MM.1S (cell line): ENCODE measurements at regions not wholly inside any gene's neighbourhood (a gene's known extent, or its start where the extent isn't known, plus 50 kb on each side); places are given as distances from the start of the nearest gene placed in this dataset.

Source experiments
- EZH2 ChIP-seq: fragments of 300-600 bp; sonication (generic); optimal IDR thresholded peaks from 2 replicates; pipeline ENCODE3; 2017; ENCODE audit warnings: low read depth, mild to moderate bottlenecking, antibody characterized with exemption, low read length, mixed read lengths
- TF ChIP-seq, protein P1 (sequence below): fragments of 300-600 bp; sonication (generic); IDR thresholded peaks from 2 replicates; pipeline ENCODE4 v1.5.1; 2016; ENCODE audit warnings: antibody characterized with exemption, low read length, mixed read lengths

GRCh38 chr12:58356794-58357193 lies 415.4 kb downstream of the ATP23 start:
- TF ChIP-seq, protein P1, sequence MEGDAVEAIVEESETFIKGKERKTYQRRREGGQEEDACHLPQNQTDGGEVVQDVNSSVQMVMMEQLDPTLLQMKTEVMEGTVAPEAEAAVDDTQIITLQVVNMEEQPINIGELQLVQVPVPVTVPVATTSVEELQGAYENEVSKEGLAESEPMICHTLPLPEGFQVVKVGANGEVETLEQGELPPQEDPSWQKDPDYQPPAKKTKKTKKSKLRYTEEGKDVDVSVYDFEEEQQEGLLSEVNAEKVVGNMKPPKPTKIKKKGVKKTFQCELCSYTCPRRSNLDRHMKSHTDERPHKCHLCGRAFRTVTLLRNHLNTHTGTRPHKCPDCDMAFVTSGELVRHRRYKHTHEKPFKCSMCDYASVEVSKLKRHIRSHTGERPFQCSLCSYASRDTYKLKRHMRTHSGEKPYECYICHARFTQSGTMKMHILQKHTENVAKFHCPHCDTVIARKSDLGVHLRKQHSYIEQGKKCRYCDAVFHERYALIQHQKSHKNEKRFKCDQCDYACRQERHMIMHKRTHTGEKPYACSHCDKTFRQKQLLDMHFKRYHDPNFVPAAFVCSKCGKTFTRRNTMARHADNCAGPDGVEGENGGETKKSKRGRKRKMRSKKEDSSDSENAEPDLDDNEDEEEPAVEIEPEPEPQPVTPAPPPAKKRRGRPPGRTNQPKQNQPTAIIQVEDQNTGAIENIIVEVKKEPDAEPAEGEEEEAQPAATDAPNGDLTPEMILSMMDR: no peak
- no peak for TF ChIP-seq EZH2
